ENCODE measurements at regions not wholly inside any gene's neighbourhood (a gene's known extent, or its start where the extent isn't known, plus 50 kb on each side); places are given as distances from the start of the nearest gene placed in this dataset.

GRCh38 chr18:47587587-47587986 is 336.1 kb upstream of the SKOR2 start:
- no peak for TF ChIP-seq CTCF (IDR thresholded peaks at IDR 0.05)
- Histone ChIP-seq H3K4me1 (ENCODE audit: low read depth) (no peaks in the 10 kb centered on the region), H3K4me3 (no peak overlapping the region), H3K36me3 (ENCODE audit: low read depth) (no peaks in the 10 kb centered on the region), H3K9me3 (no peaks in the 10 kb centered on the region)
- no peak for DNase-seq
- intact Hi-C loops (cut with DNase I, micrococcal nuclease): no loop called here
- ATAC-seq: no peak

DNA sequence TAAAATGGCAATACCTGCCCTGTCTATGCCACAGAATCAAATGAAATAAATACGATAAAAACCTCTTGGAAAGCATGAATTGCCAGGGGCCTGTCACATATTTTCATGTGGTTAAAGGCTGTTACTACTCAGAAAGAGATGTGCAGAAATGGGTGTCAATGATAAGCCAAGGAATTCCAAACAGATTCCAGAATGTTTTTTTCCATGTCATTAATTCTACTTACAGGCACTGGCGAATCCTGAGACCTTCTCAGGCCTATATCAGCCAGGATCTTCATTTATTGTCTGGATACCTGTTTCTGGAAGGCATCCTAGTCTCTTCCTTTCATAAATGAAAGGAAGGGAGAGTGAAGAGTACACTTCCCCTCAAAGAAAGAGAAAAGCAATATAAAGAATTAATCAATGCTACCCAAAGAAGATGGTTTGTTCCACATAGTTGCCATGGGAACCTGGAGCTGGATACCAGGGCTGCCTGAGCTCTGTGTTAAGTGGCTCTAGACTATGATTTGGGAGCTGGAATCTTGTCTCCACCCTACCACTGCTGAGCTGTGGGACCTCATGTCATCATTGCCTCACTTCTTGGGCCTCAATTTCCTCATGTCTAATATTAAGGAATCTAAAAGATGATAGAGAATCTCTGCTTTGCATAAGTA is 335.1 kb upstream of the SKOR2 start:
- ATAC-seq: no peak
- Histone ChIP-seq H3K4me1 (ENCODE audit: low read depth) (no peaks in the 10 kb centered on the region), H3K4me3 (no peak overlapping the region), H3K9me3 (no peaks in the 10 kb centered on the region), H3K36me3 (ENCODE audit: low read depth) (no peaks in the 10 kb centered on the region)
- no peak for TF ChIP-seq CTCF (IDR thresholded peaks at IDR 0.05)
- intact Hi-C loops (cut with DNase I, micrococcal nuclease): no loop called here
- no peak for DNase-seq

- DNase-seq: no peak
- intact Hi-C loops (cut with DNase I, micrococcal nuclease): no loop called here
- H3K36me3 ChIP-seq (ENCODE audit: low read depth): no peaks in the 10 kb centered on the region
- no peaks in the 10 kb centered on the region for H3K9me3 ChIP-seq
- TF ChIP-seq CTCF (IDR thresholded peaks at IDR 0.05): no peak
- no peak overlapping the region for H3K4me3 ChIP-seq
- H3K4me1 ChIP-seq (ENCODE audit: low read depth): no peaks in the 10 kb centered on the region
- ATAC-seq: no peak
Measured at GRCh38 chr18:47585914-47586313, 334.5 kb upstream of the SKOR2 start.

GRCh38 chr18:47585136-47585535 is 333.7 kb upstream of the SKOR2 start:
- ATAC-seq (no peak), DNase-seq (no peak)
- TF ChIP-seq CTCF (IDR thresholded peaks at IDR 0.05): no peak
- no peaks in the 10 kb centered on the region for H3K4me1 ChIP-seq (ENCODE audit: low read depth)
- H3K9me3 ChIP-seq: no peaks in the 10 kb centered on the region
- intact Hi-C loops (cut with DNase I, micrococcal nuclease): no loop called here
- H3K4me3 ChIP-seq: no peak overlapping the region
- H3K36me3 ChIP-seq (ENCODE audit: low read depth): no peaks in the 10 kb centered on the region

GRCh38 chr18:47582093-47582492 is 330.6 kb upstream of the SKOR2 start:
- Histone ChIP-seq H3K4me1 (ENCODE audit: low read depth) (no peaks in the 10 kb centered on the region), H3K36me3 (ENCODE audit: low read depth) (no peaks in the 10 kb centered on the region), H3K4me3 (no peak overlapping the region), H3K9me3 (no peaks in the 10 kb centered on the region)
- no peak for ATAC-seq
- no peak for TF ChIP-seq CTCF (IDR thresholded peaks at IDR 0.05)
- no peak for DNase-seq
- intact Hi-C loops (cut with DNase I, micrococcal nuclease): no loop called here

- TF ChIP-seq CTCF (IDR thresholded peaks at IDR 0.05): no peak
- no peaks in the 10 kb centered on the region for H3K4me1 ChIP-seq (ENCODE audit: low read depth)
- H3K36me3 ChIP-seq (ENCODE audit: low read depth): no peaks in the 10 kb centered on the region
- no peaks in the 10 kb centered on the region for H3K9me3 ChIP-seq
- ATAC-seq (no peak), DNase-seq (no peak)
- intact Hi-C loops (cut with DNase I, micrococcal nuclease): no loop called here
- H3K4me3 ChIP-seq: no peak overlapping the region
Measured at GRCh38 chr18:47577520-47577919, 326.1 kb upstream of the SKOR2 start.
